ENCODE measurements at regions not wholly inside any gene's neighbourhood (a gene's known extent, or its start where the extent isn't known, plus 50 kb on each side); places are given as distances from the start of the nearest gene placed in this dataset.

DNA sequence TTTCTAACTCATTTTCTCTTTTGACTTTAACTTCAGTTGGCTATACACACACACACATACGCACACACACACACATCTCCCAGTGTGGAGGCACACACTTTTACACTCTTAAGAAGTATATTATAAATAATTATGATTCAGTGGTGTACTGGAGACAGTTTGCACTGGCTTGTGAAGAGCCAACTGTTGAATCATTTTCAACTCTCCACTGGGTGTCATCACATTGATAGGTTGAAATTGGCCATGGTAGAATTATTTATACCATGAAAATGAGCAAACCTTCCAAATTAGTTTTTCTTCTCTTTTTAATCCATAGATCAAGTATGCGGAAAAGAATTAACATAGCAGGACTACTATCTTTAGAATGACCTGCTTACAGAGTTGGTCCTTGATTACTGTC, 407.1 kb downstream of the BMP2 start:
- TF ChIP-seq POLR2AphosphoS5 (IDR thresholded peaks at IDR 0.05; ENCODE audit: low read depth, low read length) (no peak), POLR2A (IDR thresholded peaks at IDR 0.05; ENCODE audit: low read depth, low read length) (no peak), TAF1 (IDR thresholded peaks at IDR 0.05; ENCODE audit: low read depth, low read length) (no peak)

All from GM12891 (cell line).